Transverse colon (tissue), 4 donors: ENCODE measurements at regions not wholly inside any gene's neighbourhood (a gene's known extent, or its start where the extent isn't known, plus 50 kb on each side); places are given as distances from the start of the nearest gene placed in this dataset.

Experiments
- DNase-seq: peaks from one replicate; pipeline ENCODE4 v3.0.0-alpha.2; 2019
- H3K27ac ChIP-seq, 4 donors: fragments of 200-600 bp; sonication (generic); 2 replicates each; pipeline ENCODE4 v1.5.1; 2016 to 2018; ENCODE audit warnings: inconsistent platforms in 4 of 4
- H3K27me3 ChIP-seq: fragments of 200-600 bp; sonication (generic); 2 replicates; pipeline ENCODE4 v1.5.1; 2017; ENCODE audit warnings: inconsistent platforms
- H3K36me3 ChIP-seq, 4 donors: fragments of 200-600 bp; sonication (generic); 2 replicates each; pipeline ENCODE4 v1.5.1; 2017 to 2019; ENCODE audit warnings: inconsistent platforms in 4 of 4
- H3K4me1 ChIP-seq, 4 donors: fragments of 200-600 bp; sonication (generic); 2 replicates each; pipeline ENCODE4 v1.5.1; 2017 to 2020; ENCODE audit warnings: inconsistent platforms in 4 of 4
- H3K4me3 ChIP-seq, 4 donors: fragments of 200-600 bp; sonication (generic); 1 replicate in 1 of 4; 2 replicates in 3 of 4; pipeline versions ENCODE4 v1.5.1 to v1.6.1; 2017 to 2019; ENCODE audit warnings: inconsistent platforms in 4 of 4
- H3K9me3 ChIP-seq, 2 donors: fragments of 200-600 bp; sonication (generic); 2 replicates each; pipeline ENCODE4 v1.5.1; 2017 to 2019; ENCODE audit warnings: inconsistent platforms in 2 of 2
- CTCF ChIP-seq, 5 experiments: fragments of 200-600 bp in 3 of 5; fragments of 450-650 bp in 2 of 5; sonication (generic) in 3 of 5; IDR thresholded peaks; 1 replicate in 2 of 5; 2 replicates in 3 of 5; pipeline ENCODE4 v1.5.1; 2016 to 2017; ENCODE audit warnings: antibody characterized with exemption in 5 of 5, inconsistent platforms in 3 of 5, mild to moderate bottlenecking in 2 of 5, moderate library complexity in 1 of 5
- EP300 ChIP-seq: sonication (generic); formaldehyde crosslinking; IDR thresholded peaks from one replicate; pipeline ENCODE4 v1.6.1; 2017; ENCODE audit warnings: antibody characterized with exemption, low read depth
- POLR2A ChIP-seq: fragments of 450-650 bp; IDR thresholded peaks from one replicate; pipeline ENCODE4 v1.6.1; 2016; ENCODE audit warnings: antibody characterized with exemption, mild to moderate bottlenecking, moderate library complexity
- POLR2AphosphoS5 ChIP-seq, 3 donors: sonication (generic); formaldehyde crosslinking; IDR thresholded peaks; one replicate each; pipeline ENCODE4 v1.6.1; 2016; ENCODE audit warnings: antibody characterized with exemption in 3 of 3
- WGBS, 2 donors: methylation state at CpG; one replicate each; pipeline ENCODE4 v1.1.5; 2018; ENCODE audit warnings: low coverage in 1 of 2; 5-methylcytosine and 5-hydroxymethylcytosine counted together
- in situ Hi-C, 4 donors: fragments of 200-750 bp; cut with MboI; loops; one replicate each; pipeline versions ENCODE4 v1.15.0 to v1.15.1; 2017; ENCODE audit warnings: low sequenced_read_pairs in 3 of 4, low pct_ligation_motif_present in 1 of 4, low pct_unique_long_range_greater_than_20kb in 1 of 4
- intact Hi-C: fragments of 100-400 bp; cut with DNase I; formaldehyde crosslinking; loops from one replicate; pipeline ENCODE4 v1.15.1; 2023; ENCODE audit warnings: low total_unique reads

GRCh38 chr7:54878339-54878738, 119.3 kb upstream of the SEC61G start:
- Histone ChIP-seq H3K4me1 (peaks cover 0 to 26% (median 1%) of the 10 kb centered on the region in 4 donors), H3K36me3 (no peaks in the 10 kb centered on the region), H3K27me3 (no peaks in the 10 kb centered on the region), H3K4me3 (no peak overlapping the region), H3K27ac (no peak overlapping the region), H3K9me3 (no peaks in the 10 kb centered on the region)
- no peak for DNase-seq
- in situ Hi-C loops (no loop called here), intact Hi-C loops (no loop called here)
- WGBS, 2 donors = 48 to 67% methylated on average over 1 of the region's 1 CpG
- TF ChIP-seq POLR2AphosphoS5 (IDR thresholded peaks at IDR 0.05) (no peak), CTCF (IDR thresholded peaks at IDR 0.05) (no peak), EP300 (no peak), POLR2A (no peak)

GRCh38 chr7:54879776-54880175, 120.8 kb upstream of the SEC61G start:
- Histone ChIP-seq H3K27ac (peak overlapping the region; percentile 16 to 61 (median 52)), H3K27me3 (no peaks in the 10 kb centered on the region), H3K4me3 (no peak overlapping the region), H3K4me1 (peaks cover 0 to 26% (median 1%) of the 10 kb centered on the region in 4 donors), H3K36me3 (no peaks in the 10 kb centered on the region), H3K9me3 (no peaks in the 10 kb centered on the region)
- in situ Hi-C loops = no loop called here
- intact Hi-C loops = no loop called here
- TF ChIP-seq POLR2A (no peak), EP300 (no peak), POLR2AphosphoS5 (IDR thresholded peaks at IDR 0.05) (no peak), CTCF (IDR thresholded peaks at IDR 0.05) (no peak)
- no peak for DNase-seq
- WGBS, 2 donors = 54 to 69% methylated on average over 1 to 2 of the region's 2 CpGs

- DNase-seq = peak; percentile 75
- in situ Hi-C loops (no loop called here), intact Hi-C loops (no loop called here)
- Histone ChIP-seq H3K4me1 (peaks cover 0 to 26% (median 1%) of the 10 kb centered on the region in 4 donors), H3K4me3 (no peak overlapping the region), H3K9me3 (no peaks in the 10 kb centered on the region), H3K27me3 (no peaks in the 10 kb centered on the region), H3K27ac (peak overlapping the region; percentile 16 to 61 (median 52)), H3K36me3 (no peaks in the 10 kb centered on the region)
- TF ChIP-seq EP300 (no peak), CTCF (IDR thresholded peaks at IDR 0.05) (no peak), POLR2A (no peak)
- 27 to 57% methylated on average over 7 to 11 of the region's 11 CpGs for WGBS, 2 donors
These were observed 121.4 kb upstream of the SEC61G start for GRCh38 chr7:54880326-54880989.

GRCh38 chr7:54881816-54882520, 123.0 kb upstream of the SEC61G start:
- in situ Hi-C loops = no loop called here
- WGBS, 2 donors = 51 to 74% methylated on average over 2 to 3 of the region's 3 CpGs
- intact Hi-C loops = loop anchor here (1.0 kb wide), 1 partner anchor 28 kb away; no protein-coding TSS in a partner anchor

More at GRCh38 chr7:54881816-54882520, 123.0 kb upstream of the SEC61G start:
- DNase-seq = no peak
- H3K4me1 ChIP-seq = peaks cover 0 to 26% (median 1%) of the 10 kb centered on the region in 4 donors
- no peaks in the 10 kb centered on the region for H3K9me3 ChIP-seq
- H3K27ac ChIP-seq = no peak overlapping the region
- no peaks in the 10 kb centered on the region for H3K36me3 ChIP-seq
- no peaks in the 10 kb centered on the region for H3K27me3 ChIP-seq
- no peak for TF ChIP-seq EP300
- no peak for TF ChIP-seq CTCF (IDR thresholded peaks at IDR 0.05)
- TF ChIP-seq POLR2AphosphoS5 (IDR thresholded peaks at IDR 0.05) = no peak
- TF ChIP-seq POLR2A = no peak
- no peak overlapping the region for H3K4me3 ChIP-seq
